ENCODE measurements at regions not wholly inside any gene's neighbourhood (a gene's known extent, or its start where the extent isn't known, plus 50 kb on each side); places are given as distances from the start of the nearest gene placed in this dataset.
"Not testable (repeated sequence)": the region's sequence is repeated elsewhere in the genome, so short reads cannot be mapped to it uniquely, and the experiment has no call there.

- peaks cover 7% of the 10 kb centered on the region for H3K4me1 ChIP-seq (ENCODE audit: control insufficient read depth, insufficient read depth, low read length)
- no peak for DNase-seq (ENCODE audit: low read depth)
- no peaks in the 10 kb centered on the region for H3K9me3 ChIP-seq (ENCODE audit: control insufficient read depth, low read length)
- H3K9ac ChIP-seq (ENCODE audit: low read length) = no peak overlapping the region
- H3K36me3 ChIP-seq (ENCODE audit: control insufficient read depth, insufficient read depth, low read length, severe bottlenecking) = no peaks in the 10 kb centered on the region
- no peaks in the 10 kb centered on the region for H3K27me3 ChIP-seq (replicated peaks; ENCODE audit: control insufficient read depth, insufficient read depth, low read length)
- H3K4me3 ChIP-seq (ENCODE audit: low read length) = no peak overlapping the region
Measured at GRCh38 chr12:76176940-76177339, 92.5 kb upstream of the NAP1L1 start.

GRCh38 chr12:76175946-76176345 is 91.5 kb upstream of the NAP1L1 start:
- not testable (repeated sequence) for H3K9me3 ChIP-seq (ENCODE audit: control insufficient read depth, low read length); H3K9ac ChIP-seq (ENCODE audit: low read length); H3K36me3 ChIP-seq (ENCODE audit: control insufficient read depth, insufficient read depth, low read length, severe bottlenecking); DNase-seq (ENCODE audit: low read depth); H3K4me3 ChIP-seq (ENCODE audit: low read length); H3K27me3 ChIP-seq (replicated peaks; ENCODE audit: control insufficient read depth, insufficient read depth, low read length); H3K4me1 ChIP-seq (ENCODE audit: control insufficient read depth, insufficient read depth, low read length)

GRCh38 chr12:76173756-76174155 is 89.3 kb upstream of the NAP1L1 start:
- H3K4me1 ChIP-seq (ENCODE audit: control insufficient read depth, insufficient read depth, low read length) = peaks cover 7% of the 10 kb centered on the region
- H3K9ac ChIP-seq (ENCODE audit: low read length) = no peak overlapping the region
- no peak for DNase-seq (ENCODE audit: low read depth)
- peaks cover 6% of the 10 kb centered on the region for H3K27me3 ChIP-seq (replicated peaks; ENCODE audit: control insufficient read depth, insufficient read depth, low read length)
- H3K4me3 ChIP-seq (ENCODE audit: low read length) = no peak overlapping the region
- no peaks in the 10 kb centered on the region for H3K9me3 ChIP-seq (ENCODE audit: control insufficient read depth, low read length)
- no peaks in the 10 kb centered on the region for H3K36me3 ChIP-seq (ENCODE audit: control insufficient read depth, insufficient read depth, low read length, severe bottlenecking)

- H3K36me3 ChIP-seq (ENCODE audit: control insufficient read depth, insufficient read depth, low read length, severe bottlenecking) = no peaks in the 10 kb centered on the region
- H3K9ac ChIP-seq (ENCODE audit: low read length) = no peak overlapping the region
- no peaks in the 10 kb centered on the region for H3K4me1 ChIP-seq (ENCODE audit: control insufficient read depth, insufficient read depth, low read length)
- no peaks in the 10 kb centered on the region for H3K27me3 ChIP-seq (replicated peaks; ENCODE audit: control insufficient read depth, insufficient read depth, low read length)
- no peaks in the 10 kb centered on the region for H3K9me3 ChIP-seq (ENCODE audit: control insufficient read depth, low read length)
- peak overlapping the region; percentile 27 for H3K4me3 ChIP-seq (ENCODE audit: low read length)
- peak; percentile 62 for DNase-seq (ENCODE audit: low read depth)
Measured at GRCh38 chr12:76158518-76159321, 74.2 kb upstream of the NAP1L1 start.

DNA sequence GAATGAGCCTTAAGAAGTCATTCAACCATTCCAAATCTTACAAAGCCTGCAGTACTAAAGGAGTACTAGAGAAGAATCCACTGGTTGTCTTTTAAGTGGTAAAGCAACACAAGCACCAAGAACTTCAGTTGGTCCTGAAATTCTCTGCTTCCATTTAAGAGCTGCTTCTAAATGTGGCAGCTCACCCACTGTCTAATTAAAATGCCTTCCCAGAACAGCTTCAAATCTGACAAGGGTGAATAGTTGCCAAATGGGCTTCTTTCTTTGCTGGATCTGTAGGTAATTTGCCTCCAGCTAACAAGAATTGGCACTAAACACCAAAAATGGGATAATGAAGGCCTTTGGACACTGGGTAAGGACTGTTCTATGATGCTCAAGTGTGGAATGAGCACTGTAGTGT is 72.2 kb upstream of the NAP1L1 start:
- Histone ChIP-seq H3K36me3 (ENCODE audit: control insufficient read depth, insufficient read depth, low read length, severe bottlenecking) (no peaks in the 10 kb centered on the region), H3K4me3 (ENCODE audit: low read length) (no peak overlapping the region), H3K4me1 (ENCODE audit: control insufficient read depth, insufficient read depth, low read length) (no peaks in the 10 kb centered on the region), H3K9ac (ENCODE audit: low read length) (no peak overlapping the region), H3K27me3 (replicated peaks; ENCODE audit: control insufficient read depth, insufficient read depth, low read length) (no peaks in the 10 kb centered on the region), H3K9me3 (ENCODE audit: control insufficient read depth, low read length) (no peaks in the 10 kb centered on the region)
- DNase-seq (ENCODE audit: low read depth) = no peak

DNA sequence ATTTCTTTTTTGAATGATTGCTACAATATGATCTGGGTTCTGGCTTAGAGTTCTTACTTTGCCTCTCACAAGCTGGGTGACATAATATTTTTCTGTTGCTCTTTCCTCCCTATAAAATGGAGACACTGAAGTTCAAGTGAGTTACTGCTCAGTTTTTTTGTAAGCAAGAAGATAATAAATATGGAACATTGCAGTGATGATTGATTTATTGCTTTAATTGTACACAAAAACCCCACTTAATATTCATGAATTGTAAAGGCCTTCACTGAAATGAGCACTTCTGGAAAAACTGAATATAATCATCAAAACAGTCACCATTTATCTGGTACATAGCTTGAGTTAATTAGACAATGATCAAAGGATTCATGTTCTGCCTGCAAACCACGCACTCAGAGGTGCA is 71.8 kb upstream of the NAP1L1 start:
- Histone ChIP-seq H3K27me3 (replicated peaks; ENCODE audit: control insufficient read depth, insufficient read depth, low read length) (no peaks in the 10 kb centered on the region), H3K36me3 (ENCODE audit: control insufficient read depth, insufficient read depth, low read length, severe bottlenecking) (no peaks in the 10 kb centered on the region), H3K9ac (ENCODE audit: low read length) (no peak overlapping the region), H3K4me3 (ENCODE audit: low read length) (no peak overlapping the region), H3K4me1 (ENCODE audit: control insufficient read depth, insufficient read depth, low read length) (no peaks in the 10 kb centered on the region), H3K9me3 (ENCODE audit: control insufficient read depth, low read length) (no peaks in the 10 kb centered on the region)
- no peak for DNase-seq (ENCODE audit: low read depth)

- H3K27me3 ChIP-seq (replicated peaks; ENCODE audit: control insufficient read depth, insufficient read depth, low read length) = no peaks in the 10 kb centered on the region
- no peak overlapping the region for H3K4me3 ChIP-seq (ENCODE audit: low read length)
- H3K4me1 ChIP-seq (ENCODE audit: control insufficient read depth, insufficient read depth, low read length) = no peaks in the 10 kb centered on the region
- H3K9ac ChIP-seq (ENCODE audit: low read length) = no peak overlapping the region
- no peaks in the 10 kb centered on the region for H3K9me3 ChIP-seq (ENCODE audit: control insufficient read depth, low read length)
- H3K36me3 ChIP-seq (ENCODE audit: control insufficient read depth, insufficient read depth, low read length, severe bottlenecking) = no peaks in the 10 kb centered on the region
- DNase-seq (ENCODE audit: low read depth) = no peak
Measured at GRCh38 chr12:76155157-76155670, 70.7 kb upstream of the NAP1L1 start.

DNA sequence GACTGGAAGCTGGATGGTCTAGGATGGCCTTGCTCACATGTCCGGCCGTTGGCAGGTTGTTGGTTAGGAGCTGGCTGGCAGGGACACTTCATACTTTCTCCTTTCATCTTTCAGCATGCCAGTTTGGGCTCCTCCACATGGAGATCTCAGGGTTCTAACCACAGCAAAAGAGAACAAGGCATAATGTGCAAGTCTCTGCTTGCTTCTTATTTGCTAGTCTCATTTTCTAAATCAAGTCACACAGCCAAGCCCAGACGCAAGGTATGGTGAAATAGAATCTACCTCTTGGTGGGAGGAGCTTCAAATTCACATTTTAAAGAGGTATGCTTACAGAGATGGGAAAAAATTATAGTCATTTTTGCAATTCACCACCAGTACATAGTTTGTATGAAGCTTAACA is 69.1 kb upstream of the NAP1L1 start:
- DNase-seq (ENCODE audit: low read depth) = no peak
- Histone ChIP-seq H3K4me3 (ENCODE audit: low read length) (no peak overlapping the region), H3K9ac (ENCODE audit: low read length) (no peak overlapping the region), H3K36me3 (ENCODE audit: control insufficient read depth, insufficient read depth, low read length, severe bottlenecking) (no peaks in the 10 kb centered on the region), H3K27me3 (replicated peaks; ENCODE audit: control insufficient read depth, insufficient read depth, low read length) (no peaks in the 10 kb centered on the region), H3K4me1 (ENCODE audit: control insufficient read depth, insufficient read depth, low read length) (no peaks in the 10 kb centered on the region), H3K9me3 (ENCODE audit: control insufficient read depth, low read length) (no peaks in the 10 kb centered on the region)

DNA sequence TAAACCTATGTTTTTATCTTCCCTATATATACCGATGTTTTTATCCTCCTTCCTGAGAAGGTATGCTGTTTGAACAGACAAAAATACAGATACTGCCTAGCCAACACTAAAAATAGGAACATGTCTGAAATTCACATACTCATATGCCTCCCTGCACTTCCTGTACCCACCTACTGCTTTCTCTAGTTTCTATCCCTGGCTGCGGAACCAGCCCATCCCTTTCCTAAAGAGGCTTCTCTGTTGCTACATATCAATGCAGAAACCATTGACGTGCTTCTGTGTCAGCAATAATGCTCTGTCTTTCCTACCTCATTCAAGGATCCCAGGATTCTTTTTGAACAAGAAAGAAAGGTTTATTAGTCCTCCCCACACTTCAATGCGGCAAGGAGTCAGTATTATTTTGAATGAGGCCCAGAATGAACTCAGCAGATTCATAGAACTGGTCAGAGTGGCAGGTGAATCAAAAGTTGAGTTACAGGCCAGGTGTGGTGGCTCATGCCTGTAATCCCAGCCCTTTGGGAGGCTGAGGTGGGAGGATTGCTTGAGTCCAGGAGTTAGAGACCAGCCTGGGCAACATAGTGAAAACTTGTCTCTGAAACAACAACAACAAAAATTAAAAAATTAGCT is 67.8 kb upstream of the NAP1L1 start:
- Histone ChIP-seq H3K4me3 (ENCODE audit: low read length) (no peak overlapping the region), H3K36me3 (ENCODE audit: control insufficient read depth, insufficient read depth, low read length, severe bottlenecking) (no peaks in the 10 kb centered on the region), H3K9me3 (ENCODE audit: control insufficient read depth, low read length) (no peaks in the 10 kb centered on the region), H3K27me3 (replicated peaks; ENCODE audit: control insufficient read depth, insufficient read depth, low read length) (no peaks in the 10 kb centered on the region), H3K9ac (ENCODE audit: low read length) (no peak overlapping the region), H3K4me1 (ENCODE audit: control insufficient read depth, insufficient read depth, low read length) (no peaks in the 10 kb centered on the region)
- no peak for DNase-seq (ENCODE audit: low read depth)

DNA sequence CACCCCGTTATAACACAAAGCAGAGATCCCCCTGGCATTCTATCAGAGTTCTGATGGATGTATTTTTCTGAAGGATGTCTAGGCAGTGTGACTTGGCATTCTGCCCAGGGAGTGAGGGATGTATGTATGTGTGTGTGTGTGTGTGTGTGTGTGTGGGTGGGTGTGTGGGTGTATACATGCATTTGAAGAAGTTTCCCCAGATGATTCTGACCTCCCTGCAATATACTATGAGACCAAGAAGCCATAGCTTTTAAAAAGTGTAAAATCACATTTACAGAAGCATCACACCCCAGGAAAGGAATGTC is 59.7 kb upstream of the NAP1L1 start:
- peak; percentile 42 for DNase-seq (ENCODE audit: low read depth)
- Histone ChIP-seq H3K36me3 (ENCODE audit: control insufficient read depth, insufficient read depth, low read length, severe bottlenecking) (no peaks in the 10 kb centered on the region), H3K9me3 (ENCODE audit: control insufficient read depth, low read length) (no peaks in the 10 kb centered on the region), H3K9ac (ENCODE audit: low read length) (no peak overlapping the region), H3K4me1 (ENCODE audit: control insufficient read depth, insufficient read depth, low read length) (no peaks in the 10 kb centered on the region), H3K4me3 (ENCODE audit: low read length) (no peak overlapping the region), H3K27me3 (replicated peaks; ENCODE audit: control insufficient read depth, insufficient read depth, low read length) (no peaks in the 10 kb centered on the region)

DNA sequence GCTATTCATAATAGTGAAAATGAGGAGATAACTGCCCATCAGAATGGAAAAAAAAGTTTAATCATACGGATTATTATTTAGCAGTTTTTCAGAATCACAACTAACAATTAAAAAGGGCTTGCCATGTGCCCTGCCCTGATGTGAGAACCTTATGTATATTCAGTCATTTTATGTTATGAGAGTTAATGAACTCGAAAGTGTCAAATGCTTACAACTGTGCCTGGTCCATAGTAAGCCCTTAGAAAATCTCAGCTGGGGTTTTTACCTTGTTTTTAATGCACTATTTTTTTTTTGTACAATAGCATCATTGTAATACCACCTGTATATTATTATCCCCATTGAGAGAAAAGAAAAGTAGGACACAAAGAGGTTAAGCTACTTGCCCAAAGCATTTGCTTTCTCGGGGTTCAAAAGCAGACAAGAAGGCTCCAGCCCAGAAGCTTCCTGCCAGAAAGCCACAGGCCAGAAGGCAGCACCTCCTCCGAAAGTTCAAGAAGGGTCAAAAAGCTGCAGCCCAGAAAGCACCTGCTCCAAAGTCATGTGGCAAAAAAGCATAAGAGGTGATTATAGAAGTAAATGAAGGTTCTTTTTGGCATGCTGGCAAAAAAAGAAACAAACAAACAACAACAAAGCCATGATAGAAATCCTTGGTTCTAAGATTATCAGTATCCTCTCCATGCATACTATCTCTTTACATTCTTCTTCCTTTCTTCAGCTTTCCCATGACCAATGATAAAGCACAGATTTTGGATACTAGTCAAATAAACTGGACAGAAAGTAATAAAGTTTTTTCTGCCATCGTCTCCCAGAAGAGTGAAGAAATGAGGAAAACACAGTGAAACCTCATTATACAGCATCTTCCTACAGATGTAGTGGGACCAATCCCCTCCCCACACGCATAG is 59.1 kb upstream of the NAP1L1 start:
- Histone ChIP-seq H3K27me3 (replicated peaks; ENCODE audit: control insufficient read depth, insufficient read depth, low read length) (no peaks in the 10 kb centered on the region), H3K9ac (ENCODE audit: low read length) (no peak overlapping the region), H3K9me3 (ENCODE audit: control insufficient read depth, low read length) (peaks cover 5% of the 10 kb centered on the region), H3K4me1 (ENCODE audit: control insufficient read depth, insufficient read depth, low read length) (no peaks in the 10 kb centered on the region), H3K4me3 (ENCODE audit: low read length) (no peak overlapping the region), H3K36me3 (ENCODE audit: control insufficient read depth, insufficient read depth, low read length, severe bottlenecking) (no peaks in the 10 kb centered on the region)
- no peak for DNase-seq (ENCODE audit: low read depth)

Measured in adipocyte (in vitro differentiated cells).